GM23338 (cell line): ENCODE measurements at regions not wholly inside any gene's neighbourhood (a gene's known extent, or its start where the extent isn't known, plus 50 kb on each side); places are given as distances from the start of the nearest gene placed in this dataset.

ENCODE experiments used
- ATAC-seq: fragments of 200-7000 bp; cut with Tn5 transposase; 3 replicates; pipeline ENCODE4 v1.9.1; 2020
- DNase-seq: peaks from one replicate; pipeline ENCODE4 v3.0.0-alpha.2; 2015; ENCODE audit warnings: low spot score
- H2AFZ ChIP-seq: fragments of 200-600 bp; sonication (generic); 2 replicates; pipeline ENCODE4 v1.8.0; 2016; ENCODE audit warnings: antibody characterized with exemption, mild to moderate bottlenecking, moderate library complexity
- H3F3A ChIP-seq: fragments of 200-600 bp; sonication (generic); replicated peaks from 2 replicates; pipeline ENCODE4 v1.8.0; 2017; ENCODE audit warnings: antibody characterized with exemption, mixed run types, low read depth
- H3K27ac ChIP-seq: fragments of 200-600 bp; sonication (generic); 2 replicates; pipeline ENCODE4 v1.6.1; 2016; ENCODE audit warnings: low read depth
- H3K27me3 ChIP-seq: fragments of 200-600 bp; sonication (generic); 2 replicates; pipeline ENCODE4 v1.8.0; 2016; ENCODE audit warnings: mild to moderate bottlenecking, mixed run types, moderate library complexity; ENCODE audit not compliant: insufficient read depth
- H3K36me3 ChIP-seq: fragments of 200-600 bp; sonication (generic); 2 replicates; pipeline ENCODE4 v1.8.0; 2016; ENCODE audit warnings: mild to moderate bottlenecking; ENCODE audit not compliant: insufficient read depth
- H3K4me1 ChIP-seq: fragments of 200-600 bp; sonication (generic); 2 replicates; pipeline ENCODE4 v1.8.0; 2016; ENCODE audit warnings: mild to moderate bottlenecking, moderate library complexity; ENCODE audit not compliant: insufficient read depth
- H3K4me2 ChIP-seq: fragments of 200-600 bp; sonication (generic); 2 replicates; pipeline ENCODE4 v1.7.1; 2017; ENCODE audit warnings: mixed run types
- H3K4me3 ChIP-seq: fragments of 200-600 bp; sonication (generic); 2 replicates; pipeline ENCODE4 v1.6.1; 2016; ENCODE audit warnings: mixed run types
- H3K79me2 ChIP-seq: fragments of 200-600 bp; sonication (generic); replicated peaks from 2 replicates; pipeline ENCODE4 v1.8.0; 2017; ENCODE audit warnings: mild to moderate bottlenecking; ENCODE audit not compliant: insufficient read depth
- H3K9me2 ChIP-seq: fragments of 200-600 bp; sonication (generic); 2 replicates; pipeline ENCODE4 v1.8.0; 2017; ENCODE audit not compliant: insufficient read depth
- H4K20me1 ChIP-seq: fragments of 200-600 bp; sonication (generic); replicated peaks from 2 replicates; pipeline ENCODE4 v1.8.0; 2017; ENCODE audit warnings: mild to moderate bottlenecking; ENCODE audit not compliant: insufficient read depth
- H3K27ac Mint-ChIP-seq: 2 replicates; pipeline ENCODE4 v1.8.0; 2020; ENCODE audit warnings: inconsistent platforms, mild to moderate bottlenecking, moderate library complexity, mixed read lengths
- H3K27me3 Mint-ChIP-seq: 3 replicates; pipeline ENCODE4 v1.8.0; 2022; ENCODE audit warnings: low read depth, mild to moderate bottlenecking, moderate library complexity, mixed read lengths, inconsistent platforms; ENCODE audit not compliant: insufficient read depth, poor library complexity
- H3K36me3 Mint-ChIP-seq: 3 replicates; pipeline ENCODE4 v1.8.0; 2021; ENCODE audit warnings: low read depth, mild to moderate bottlenecking, inconsistent platforms, moderate library complexity, mixed read lengths
- H3K4me1 Mint-ChIP-seq: 3 replicates; pipeline ENCODE4 v1.8.0; 2020; ENCODE audit warnings: mild to moderate bottlenecking, inconsistent platforms, mixed read lengths
- H3K4me3 Mint-ChIP-seq: 3 replicates; pipeline ENCODE4 v1.8.0; 2021; ENCODE audit warnings: moderate library complexity, mild to moderate bottlenecking, inconsistent platforms, mixed read lengths
- H3K9me3 Mint-ChIP-seq: 3 replicates; pipeline ENCODE4 v1.8.0; 2020; ENCODE audit warnings: moderate library complexity, mild to moderate bottlenecking, inconsistent platforms, mixed read lengths
- CREB1 ChIP-seq: fragments of 250-450 bp; sonication (Bioruptor Pico); IDR thresholded peaks from 2 replicates; pipeline ENCODE4 v1.5.0; 2020; ENCODE audit warnings: low read depth, mild to moderate bottlenecking, moderate library complexity
- EZH2 ChIP-seq: fragments of 200-600 bp; sonication (generic); IDR thresholded peaks from one replicate; pipeline ENCODE4 v1.8.0; 2017; ENCODE audit warnings: antibody characterized with exemption, mild to moderate bottlenecking, low read depth; ENCODE audit not compliant: unreplicated experiment
- EZH2phosphoT487 ChIP-seq: fragments of 200-600 bp; sonication (generic); IDR thresholded peaks from one replicate; pipeline ENCODE4 v1.8.1; 2018; ENCODE audit warnings: antibody characterized with exemption; ENCODE audit not compliant: unreplicated experiment
- JUNB ChIP-seq: IDR thresholded peaks from one replicate; pipeline ENCODE4 v1.6.1; 2016; ENCODE audit warnings: antibody characterized with exemption; ENCODE audit not compliant: unreplicated experiment
- NANOG ChIP-seq: IDR thresholded peaks from 2 replicates; pipeline ENCODE4 v1.6.1; 2016; ENCODE audit warnings: antibody characterized with exemption, borderline replicate concordance
- POLR2AphosphoS5 ChIP-seq: IDR thresholded peaks from 2 replicates; pipeline ENCODE4 v1.6.1; 2016; ENCODE audit warnings: antibody characterized with exemption, low read depth
- STAT1 ChIP-seq: IDR thresholded peaks from one replicate; pipeline ENCODE4 v1.6.1; 2016; ENCODE audit warnings: antibody characterized with exemption; ENCODE audit not compliant: unreplicated experiment
- ZNF114 ChIP-seq: fragments of 250-450 bp; sonication (Bioruptor Pico); IDR thresholded peaks from 2 replicates; pipeline ENCODE4 v1.5.0; 2020; ENCODE audit warnings: mild to moderate bottlenecking, moderate library complexity
- ZNF331 ChIP-seq: fragments of 250-450 bp; sonication (Bioruptor Pico); IDR thresholded peaks from 2 replicates; pipeline ENCODE4 v1.5.0; 2020; ENCODE audit warnings: low read depth, mild to moderate bottlenecking, moderate library complexity
- TF ChIP-seq, protein P1 (sequence below), 2 experiments: fragments of 200-600 bp in 1 of 2; sonication (generic) in 1 of 2; conservative IDR thresholded peaks; 2 replicates each; pipeline versions ENCODE4 v1.5.1 to v1.6.1; 2016 to 2017; ENCODE audit warnings: antibody characterized with exemption in 2 of 2, low read depth in 2 of 2, mild to moderate bottlenecking in 2 of 2, moderate library complexity in 1 of 2
- TF ChIP-seq, protein P2 (sequence below): fragments of 250-450 bp; sonication (Bioruptor Pico); IDR thresholded peaks from 2 replicates; pipeline ENCODE4 v1.5.0; 2020; ENCODE audit warnings: mild to moderate bottlenecking, moderate library complexity
- TF ChIP-seq, protein P3 (sequence below): IDR thresholded peaks from 2 replicates; pipeline ENCODE4 v1.6.1; 2016; ENCODE audit warnings: antibody characterized with exemption
- TF ChIP-seq, protein P4 (sequence below): IDR thresholded peaks from one replicate; pipeline ENCODE4 v1.6.1; 2018; ENCODE audit warnings: antibody characterized with exemption; ENCODE audit not compliant: unreplicated experiment

- TF ChIP-seq, protein P1, sequence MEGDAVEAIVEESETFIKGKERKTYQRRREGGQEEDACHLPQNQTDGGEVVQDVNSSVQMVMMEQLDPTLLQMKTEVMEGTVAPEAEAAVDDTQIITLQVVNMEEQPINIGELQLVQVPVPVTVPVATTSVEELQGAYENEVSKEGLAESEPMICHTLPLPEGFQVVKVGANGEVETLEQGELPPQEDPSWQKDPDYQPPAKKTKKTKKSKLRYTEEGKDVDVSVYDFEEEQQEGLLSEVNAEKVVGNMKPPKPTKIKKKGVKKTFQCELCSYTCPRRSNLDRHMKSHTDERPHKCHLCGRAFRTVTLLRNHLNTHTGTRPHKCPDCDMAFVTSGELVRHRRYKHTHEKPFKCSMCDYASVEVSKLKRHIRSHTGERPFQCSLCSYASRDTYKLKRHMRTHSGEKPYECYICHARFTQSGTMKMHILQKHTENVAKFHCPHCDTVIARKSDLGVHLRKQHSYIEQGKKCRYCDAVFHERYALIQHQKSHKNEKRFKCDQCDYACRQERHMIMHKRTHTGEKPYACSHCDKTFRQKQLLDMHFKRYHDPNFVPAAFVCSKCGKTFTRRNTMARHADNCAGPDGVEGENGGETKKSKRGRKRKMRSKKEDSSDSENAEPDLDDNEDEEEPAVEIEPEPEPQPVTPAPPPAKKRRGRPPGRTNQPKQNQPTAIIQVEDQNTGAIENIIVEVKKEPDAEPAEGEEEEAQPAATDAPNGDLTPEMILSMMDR (conservative IDR thresholded peaks at IDR 0.05; ENCODE audit: low read depth in 2 of 2) = no peak
- TF ChIP-seq, protein P2, sequence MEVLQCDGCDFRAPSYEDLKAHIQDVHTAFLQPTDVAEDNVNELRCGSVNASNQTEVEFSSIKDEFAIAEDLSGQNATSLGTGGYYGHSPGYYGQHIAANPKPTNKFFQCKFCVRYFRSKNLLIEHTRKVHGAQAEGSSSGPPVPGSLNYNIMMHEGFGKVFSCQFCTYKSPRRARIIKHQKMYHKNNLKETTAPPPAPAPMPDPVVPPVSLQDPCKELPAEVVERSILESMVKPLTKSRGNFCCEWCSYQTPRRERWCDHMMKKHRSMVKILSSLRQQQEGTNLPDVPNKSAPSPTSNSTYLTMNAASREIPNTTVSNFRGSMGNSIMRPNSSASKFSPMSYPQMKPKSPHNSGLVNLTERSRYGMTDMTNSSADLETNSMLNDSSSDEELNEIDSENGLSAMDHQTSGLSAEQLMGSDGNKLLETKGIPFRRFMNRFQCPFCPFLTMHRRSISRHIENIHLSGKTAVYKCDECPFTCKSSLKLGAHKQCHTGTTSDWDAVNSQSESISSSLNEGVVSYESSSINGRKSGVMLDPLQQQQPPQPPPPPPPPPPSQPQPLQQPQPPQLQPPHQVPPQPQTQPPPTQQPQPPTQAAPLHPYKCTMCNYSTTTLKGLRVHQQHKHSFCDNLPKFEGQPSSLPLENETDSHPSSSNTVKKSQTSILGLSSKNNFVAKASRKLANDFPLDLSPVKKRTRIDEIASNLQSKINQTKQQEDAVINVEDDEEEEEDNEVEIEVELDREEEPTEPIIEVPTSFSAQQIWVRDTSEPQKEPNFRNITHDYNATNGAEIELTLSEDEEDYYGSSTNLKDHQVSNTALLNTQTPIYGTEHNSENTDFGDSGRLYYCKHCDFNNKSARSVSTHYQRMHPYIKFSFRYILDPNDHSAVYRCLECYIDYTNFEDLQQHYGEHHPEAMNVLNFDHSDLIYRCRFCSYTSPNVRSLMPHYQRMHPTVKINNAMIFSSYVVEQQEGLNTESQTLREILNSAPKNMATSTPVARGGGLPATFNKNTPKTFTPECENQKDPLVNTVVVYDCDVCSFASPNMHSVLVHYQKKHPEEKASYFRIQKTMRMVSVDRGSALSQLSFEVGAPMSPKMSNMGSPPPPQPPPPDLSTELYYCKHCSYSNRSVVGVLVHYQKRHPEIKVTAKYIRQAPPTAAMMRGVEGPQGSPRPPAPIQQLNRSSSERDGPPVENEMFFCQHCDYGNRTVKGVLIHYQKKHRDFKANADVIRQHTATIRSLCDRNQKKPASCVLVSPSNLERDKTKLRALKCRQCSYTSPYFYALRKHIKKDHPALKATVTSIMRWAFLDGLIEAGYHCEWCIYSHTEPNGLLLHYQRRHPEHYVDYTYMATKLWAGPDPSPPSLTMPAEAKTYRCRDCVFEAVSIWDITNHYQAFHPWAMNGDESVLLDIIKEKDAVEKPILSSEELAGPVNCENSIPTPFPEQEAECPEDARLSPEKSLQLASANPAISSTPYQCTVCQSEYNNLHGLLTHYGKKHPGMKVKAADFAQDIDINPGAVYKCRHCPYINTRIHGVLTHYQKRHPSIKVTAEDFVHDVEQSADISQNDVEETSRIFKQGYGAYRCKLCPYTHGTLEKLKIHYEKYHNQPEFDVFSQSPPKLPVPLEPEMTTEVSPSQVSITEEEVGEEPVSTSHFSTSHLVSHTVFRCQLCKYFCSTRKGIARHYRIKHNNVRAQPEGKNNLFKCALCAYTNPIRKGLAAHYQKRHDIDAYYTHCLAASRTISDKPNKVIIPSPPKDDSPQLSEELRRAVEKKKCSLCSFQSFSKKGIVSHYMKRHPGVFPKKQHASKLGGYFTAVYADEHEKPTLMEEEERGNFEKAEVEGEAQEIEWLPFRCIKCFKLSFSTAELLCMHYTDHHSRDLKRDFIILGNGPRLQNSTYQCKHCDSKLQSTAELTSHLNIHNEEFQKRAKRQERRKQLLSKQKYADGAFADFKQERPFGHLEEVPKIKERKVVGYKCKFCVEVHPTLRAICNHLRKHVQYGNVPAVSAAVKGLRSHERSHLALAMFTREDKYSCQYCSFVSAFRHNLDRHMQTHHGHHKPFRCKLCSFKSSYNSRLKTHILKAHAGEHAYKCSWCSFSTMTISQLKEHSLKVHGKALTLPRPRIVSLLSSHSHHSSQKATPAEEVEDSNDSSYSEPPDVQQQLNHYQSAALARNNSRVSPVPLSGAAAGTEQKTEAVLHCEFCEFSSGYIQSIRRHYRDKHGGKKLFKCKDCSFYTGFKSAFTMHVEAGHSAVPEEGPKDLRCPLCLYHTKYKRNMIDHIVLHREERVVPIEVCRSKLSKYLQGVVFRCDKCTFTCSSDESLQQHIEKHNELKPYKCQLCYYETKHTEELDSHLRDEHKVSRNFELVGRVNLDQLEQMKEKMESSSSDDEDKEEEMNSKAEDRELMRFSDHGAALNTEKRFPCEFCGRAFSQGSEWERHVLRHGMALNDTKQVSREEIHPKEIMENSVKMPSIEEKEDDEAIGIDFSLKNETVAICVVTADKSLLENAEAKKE (CRISPR knock-in tag) = no peak
- no peak for TF ChIP-seq ZNF114 (CRISPR knock-in tag)
- TF ChIP-seq JUNB = no peak
- TF ChIP-seq, protein P3, sequence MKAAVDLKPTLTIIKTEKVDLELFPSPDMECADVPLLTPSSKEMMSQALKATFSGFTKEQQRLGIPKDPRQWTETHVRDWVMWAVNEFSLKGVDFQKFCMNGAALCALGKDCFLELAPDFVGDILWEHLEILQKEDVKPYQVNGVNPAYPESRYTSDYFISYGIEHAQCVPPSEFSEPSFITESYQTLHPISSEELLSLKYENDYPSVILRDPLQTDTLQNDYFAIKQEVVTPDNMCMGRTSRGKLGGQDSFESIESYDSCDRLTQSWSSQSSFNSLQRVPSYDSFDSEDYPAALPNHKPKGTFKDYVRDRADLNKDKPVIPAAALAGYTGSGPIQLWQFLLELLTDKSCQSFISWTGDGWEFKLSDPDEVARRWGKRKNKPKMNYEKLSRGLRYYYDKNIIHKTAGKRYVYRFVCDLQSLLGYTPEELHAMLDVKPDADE = no peak
- no peak for TF ChIP-seq EZH2
- TF ChIP-seq, protein P4, sequence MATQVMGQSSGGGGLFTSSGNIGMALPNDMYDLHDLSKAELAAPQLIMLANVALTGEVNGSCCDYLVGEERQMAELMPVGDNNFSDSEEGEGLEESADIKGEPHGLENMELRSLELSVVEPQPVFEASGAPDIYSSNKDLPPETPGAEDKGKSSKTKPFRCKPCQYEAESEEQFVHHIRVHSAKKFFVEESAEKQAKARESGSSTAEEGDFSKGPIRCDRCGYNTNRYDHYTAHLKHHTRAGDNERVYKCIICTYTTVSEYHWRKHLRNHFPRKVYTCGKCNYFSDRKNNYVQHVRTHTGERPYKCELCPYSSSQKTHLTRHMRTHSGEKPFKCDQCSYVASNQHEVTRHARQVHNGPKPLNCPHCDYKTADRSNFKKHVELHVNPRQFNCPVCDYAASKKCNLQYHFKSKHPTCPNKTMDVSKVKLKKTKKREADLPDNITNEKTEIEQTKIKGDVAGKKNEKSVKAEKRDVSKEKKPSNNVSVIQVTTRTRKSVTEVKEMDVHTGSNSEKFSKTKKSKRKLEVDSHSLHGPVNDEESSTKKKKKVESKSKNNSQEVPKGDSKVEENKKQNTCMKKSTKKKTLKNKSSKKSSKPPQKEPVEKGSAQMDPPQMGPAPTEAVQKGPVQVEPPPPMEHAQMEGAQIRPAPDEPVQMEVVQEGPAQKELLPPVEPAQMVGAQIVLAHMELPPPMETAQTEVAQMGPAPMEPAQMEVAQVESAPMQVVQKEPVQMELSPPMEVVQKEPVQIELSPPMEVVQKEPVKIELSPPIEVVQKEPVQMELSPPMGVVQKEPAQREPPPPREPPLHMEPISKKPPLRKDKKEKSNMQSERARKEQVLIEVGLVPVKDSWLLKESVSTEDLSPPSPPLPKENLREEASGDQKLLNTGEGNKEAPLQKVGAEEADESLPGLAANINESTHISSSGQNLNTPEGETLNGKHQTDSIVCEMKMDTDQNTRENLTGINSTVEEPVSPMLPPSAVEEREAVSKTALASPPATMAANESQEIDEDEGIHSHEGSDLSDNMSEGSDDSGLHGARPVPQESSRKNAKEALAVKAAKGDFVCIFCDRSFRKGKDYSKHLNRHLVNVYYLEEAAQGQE = no peak
- TF ChIP-seq POLR2AphosphoS5 = no peak
- no peak for TF ChIP-seq CREB1 (CRISPR knock-in tag)
- no peak for TF ChIP-seq ZNF331 (CRISPR knock-in tag)
- TF ChIP-seq NANOG = no peak
- TF ChIP-seq EZH2phosphoT487 = no peak
- no peak for TF ChIP-seq STAT1
- ATAC-seq (no peak), DNase-seq (no peak)
- H3K9me2 ChIP-seq = 0 out of 2 replicates have a peak, but pooled peaks cover 4% of the 10 kb centered on the region
- no peaks in the 10 kb centered on the region; the same call in 1 of the 2 replicates for H3K36me3 ChIP-seq
- H3K4me2 ChIP-seq = no peak overlapping the region
- no peaks in the 10 kb centered on the region for H3K27me3 Mint-ChIP-seq
- no peaks in the 10 kb centered on the region for H3K27me3 ChIP-seq
- H3K4me1 Mint-ChIP-seq = no peaks in the 10 kb centered on the region
- H3K4me3 Mint-ChIP-seq = no peak overlapping the region
- H4K20me1 ChIP-seq = no peaks in the 10 kb centered on the region
- H3K9me3 Mint-ChIP-seq = peaks cover 8% of the 10 kb centered on the region; the same call in 2 of the 3 replicates
- H3K79me2 ChIP-seq = no peaks in the 10 kb centered on the region
- no peak overlapping the region for H3K27ac Mint-ChIP-seq
- H3K4me1 ChIP-seq = no peaks in the 10 kb centered on the region
- H3K4me3 ChIP-seq = no peak overlapping the region
- peaks cover 7% of the 10 kb centered on the region; the same call in 2 of the 3 replicates for H3K36me3 Mint-ChIP-seq
- H2AFZ ChIP-seq = no peak overlapping the region
- no peaks in the 10 kb centered on the region for H3F3A ChIP-seq
- H3K27ac ChIP-seq = no peak overlapping the region
These were observed 197.0 kb upstream of the SLC7A11 start for GRCh38 chr4:138439143-138439581.
